ENCODE measurements at regions not wholly inside any gene's neighbourhood (a gene's known extent, or its start where the extent isn't known, plus 50 kb on each side); places are given as distances from the start of the nearest gene placed in this dataset.

GRCh38 chr16:73190256-73190655 is 142.3 kb upstream of the ZFHX3 start:
- TF ChIP-seq PATZ1 (CRISPR knock-in tag; IDR thresholded peaks at IDR 0.05; ENCODE audit: borderline replicate concordance) (no peak), ZNF565 (CRISPR knock-in tag; conservative IDR thresholded peaks at IDR 0.05; ENCODE audit: low read depth) (no peak), BACH2 (CRISPR knock-in tag; IDR thresholded peaks at IDR 0.05; ENCODE audit: borderline replicate concordance) (no peak), ZNF8 (CRISPR knock-in tag; IDR thresholded peaks at IDR 0.05) (no peak), CSRNP3 (CRISPR knock-in tag; IDR thresholded peaks at IDR 0.05) (no peak), RARB (CRISPR knock-in tag; IDR thresholded peaks at IDR 0.05) (no peak), ARNTL (CRISPR knock-in tag; IDR thresholded peaks at IDR 0.05; ENCODE audit: borderline replicate concordance, low read depth) (no peak), SNAI2 (CRISPR knock-in tag; IDR thresholded peaks at IDR 0.05) (no peak)

Data from SK-N-SH treated with all-trans-retinoic acid at 6 μM for 48 hours (cell line).